ENCODE measurements at regions not wholly inside any gene's neighbourhood (a gene's known extent, or its start where the extent isn't known, plus 50 kb on each side); places are given as distances from the start of the nearest gene placed in this dataset.
A peak's percentile ranks its signal among the peaks of the same experiment; 100 is the strongest.

DNA sequence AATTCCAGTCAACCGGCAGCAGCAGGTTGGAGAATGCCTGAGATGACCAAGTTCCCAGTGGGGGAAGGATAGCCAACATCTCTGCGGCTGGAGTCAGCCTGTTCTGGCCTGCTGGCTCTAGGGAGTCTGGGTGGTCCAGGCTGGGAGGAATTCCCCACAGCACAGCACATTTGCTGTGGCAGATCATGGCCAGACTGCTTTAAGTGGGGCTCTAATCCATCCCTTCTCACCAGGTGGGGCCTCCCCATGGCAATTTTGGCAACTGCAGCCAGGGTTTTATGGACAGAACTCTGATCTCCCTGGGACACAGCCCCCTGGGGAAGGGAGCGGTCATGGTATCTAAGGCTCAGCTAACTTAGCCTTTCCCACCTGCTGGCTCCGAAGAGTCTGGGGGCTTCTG lies 226.1 kb downstream of the DTWD2 start:
- intact Hi-C loops (cut with DNase I) = no loop called here
- H3K4me3 ChIP-seq = no peak overlapping the region
- H3K27me3 ChIP-seq = no peaks in the 10 kb centered on the region
- H3K9me3 ChIP-seq = no peaks in the 10 kb centered on the region
- DNase-seq = no peak
- no peaks in the 10 kb centered on the region for H3K36me3 ChIP-seq
- H3K4me1 ChIP-seq = no peaks in the 10 kb centered on the region
- TF ChIP-seq, protein P1, sequence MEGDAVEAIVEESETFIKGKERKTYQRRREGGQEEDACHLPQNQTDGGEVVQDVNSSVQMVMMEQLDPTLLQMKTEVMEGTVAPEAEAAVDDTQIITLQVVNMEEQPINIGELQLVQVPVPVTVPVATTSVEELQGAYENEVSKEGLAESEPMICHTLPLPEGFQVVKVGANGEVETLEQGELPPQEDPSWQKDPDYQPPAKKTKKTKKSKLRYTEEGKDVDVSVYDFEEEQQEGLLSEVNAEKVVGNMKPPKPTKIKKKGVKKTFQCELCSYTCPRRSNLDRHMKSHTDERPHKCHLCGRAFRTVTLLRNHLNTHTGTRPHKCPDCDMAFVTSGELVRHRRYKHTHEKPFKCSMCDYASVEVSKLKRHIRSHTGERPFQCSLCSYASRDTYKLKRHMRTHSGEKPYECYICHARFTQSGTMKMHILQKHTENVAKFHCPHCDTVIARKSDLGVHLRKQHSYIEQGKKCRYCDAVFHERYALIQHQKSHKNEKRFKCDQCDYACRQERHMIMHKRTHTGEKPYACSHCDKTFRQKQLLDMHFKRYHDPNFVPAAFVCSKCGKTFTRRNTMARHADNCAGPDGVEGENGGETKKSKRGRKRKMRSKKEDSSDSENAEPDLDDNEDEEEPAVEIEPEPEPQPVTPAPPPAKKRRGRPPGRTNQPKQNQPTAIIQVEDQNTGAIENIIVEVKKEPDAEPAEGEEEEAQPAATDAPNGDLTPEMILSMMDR (IDR thresholded peaks at IDR 0.05) = no peak
- no peak for ATAC-seq
- H3K27ac ChIP-seq = no peak overlapping the region

DNA sequence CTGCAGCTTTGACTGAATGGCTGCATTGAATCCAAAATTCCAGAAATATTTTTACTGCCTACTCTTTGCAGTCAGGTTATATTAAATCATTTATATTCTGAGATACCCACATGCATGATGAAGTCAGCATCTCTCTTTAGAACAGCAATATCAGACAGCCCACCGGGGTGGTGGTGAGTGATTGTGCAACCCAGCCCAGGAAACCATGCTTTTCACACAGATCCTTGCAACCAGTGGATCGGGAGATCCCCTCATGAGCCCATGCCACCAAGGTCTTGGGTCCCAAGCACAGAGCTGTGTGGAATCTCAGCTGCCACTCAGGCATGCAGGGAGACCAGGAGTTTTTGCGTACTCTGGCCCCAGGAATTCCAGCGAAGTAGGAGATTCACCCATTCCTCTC lies 226.5 kb downstream of the DTWD2 start:
- ATAC-seq = no peak
- intact Hi-C loops (cut with DNase I) = no loop called here
- Histone ChIP-seq H3K27me3 (no peaks in the 10 kb centered on the region), H3K36me3 (no peaks in the 10 kb centered on the region), H3K9me3 (no peaks in the 10 kb centered on the region), H3K27ac (no peak overlapping the region), H3K4me3 (no peak overlapping the region), H3K4me1 (no peaks in the 10 kb centered on the region)
- DNase-seq = no peak
- TF ChIP-seq, protein P1 (IDR thresholded peaks at IDR 0.05) = no peak

DNA sequence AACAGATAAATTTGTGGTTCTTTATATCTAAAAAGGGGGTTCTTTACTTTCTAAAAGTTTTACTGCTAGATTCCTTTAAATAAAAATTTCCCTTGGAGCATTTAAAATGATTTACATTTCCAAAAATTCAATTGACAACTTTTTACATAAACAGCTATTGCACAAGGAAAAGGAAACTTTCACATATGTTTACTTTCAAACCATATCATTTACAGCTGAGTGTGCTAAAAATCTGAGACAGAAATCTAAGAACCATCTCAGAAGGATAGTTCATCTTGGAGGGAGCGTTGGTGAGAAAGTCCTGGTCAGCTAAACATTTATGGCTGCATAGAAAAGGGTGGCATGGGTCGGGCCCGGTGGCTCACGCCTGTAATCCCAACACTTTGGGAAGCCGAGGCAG lies 235.4 kb downstream of the DTWD2 start:
- Histone ChIP-seq H3K9me3 (no peaks in the 10 kb centered on the region), H3K27ac (no peak overlapping the region), H3K4me1 (no peaks in the 10 kb centered on the region), H3K36me3 (no peaks in the 10 kb centered on the region), H3K27me3 (no peaks in the 10 kb centered on the region), H3K4me3 (no peak overlapping the region)
- intact Hi-C loops (cut with DNase I) = no loop called here
- TF ChIP-seq, protein P1 (IDR thresholded peaks at IDR 0.05) = no peak
- no peak for DNase-seq
- ATAC-seq = no peak

DNA sequence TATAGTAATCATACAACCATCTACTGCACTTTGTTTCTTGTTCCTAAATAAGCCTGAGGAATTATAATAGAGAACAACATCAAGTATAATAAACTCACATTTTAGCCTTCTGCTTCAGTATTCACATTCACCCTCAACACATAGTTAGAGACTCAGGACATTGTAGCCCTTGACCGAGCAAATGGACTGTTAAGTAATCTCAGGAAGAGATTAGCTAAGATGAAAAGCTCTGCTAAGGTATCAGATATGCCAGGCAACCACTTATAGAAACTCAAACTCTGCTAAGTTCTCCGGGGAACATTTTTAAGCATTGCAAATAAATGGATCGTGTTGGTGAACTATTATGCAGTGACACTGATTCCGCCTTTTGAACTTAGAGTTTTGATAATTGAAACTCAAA lies 252.0 kb downstream of the DTWD2 start:
- H3K27me3 ChIP-seq = no peaks in the 10 kb centered on the region
- no peaks in the 10 kb centered on the region for H3K4me1 ChIP-seq
- no peak overlapping the region for H3K27ac ChIP-seq
- H3K36me3 ChIP-seq = no peaks in the 10 kb centered on the region
- H3K4me3 ChIP-seq = no peak overlapping the region
- H3K9me3 ChIP-seq = no peaks in the 10 kb centered on the region
- TF ChIP-seq, protein P1 (IDR thresholded peaks at IDR 0.05) = no peak
- no peak for DNase-seq
- intact Hi-C loops (cut with DNase I) = no loop called here
- peak; percentile 62 for ATAC-seq

DNA sequence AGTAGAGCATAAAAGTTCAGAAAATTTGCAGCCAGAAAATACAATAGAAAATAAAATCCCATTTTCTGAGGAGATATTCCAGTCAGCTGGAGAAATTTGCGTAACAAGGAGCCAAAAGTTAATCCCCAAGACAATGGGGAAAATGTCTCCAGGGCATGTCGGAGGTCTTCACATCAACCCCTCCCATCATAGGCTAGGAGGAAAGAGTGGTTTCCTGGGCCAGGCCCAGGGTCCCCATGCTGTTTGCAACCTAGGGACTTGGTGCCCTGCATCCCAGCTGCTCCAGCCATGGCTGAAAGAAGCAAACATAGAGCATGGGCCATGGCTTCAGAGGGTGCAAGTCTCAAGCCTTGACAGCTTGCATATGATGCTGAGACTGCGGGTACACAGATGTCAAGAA lies 255.0 kb downstream of the DTWD2 start:
- DNase-seq (no peak), ATAC-seq (no peak)
- Histone ChIP-seq H3K27ac (no peak overlapping the region), H3K4me1 (no peaks in the 10 kb centered on the region), H3K27me3 (no peaks in the 10 kb centered on the region), H3K36me3 (no peaks in the 10 kb centered on the region), H3K9me3 (no peaks in the 10 kb centered on the region), H3K4me3 (no peak overlapping the region)
- TF ChIP-seq, protein P1 (IDR thresholded peaks at IDR 0.05) = no peak
- intact Hi-C loops (cut with DNase I) = no loop called here

DNA sequence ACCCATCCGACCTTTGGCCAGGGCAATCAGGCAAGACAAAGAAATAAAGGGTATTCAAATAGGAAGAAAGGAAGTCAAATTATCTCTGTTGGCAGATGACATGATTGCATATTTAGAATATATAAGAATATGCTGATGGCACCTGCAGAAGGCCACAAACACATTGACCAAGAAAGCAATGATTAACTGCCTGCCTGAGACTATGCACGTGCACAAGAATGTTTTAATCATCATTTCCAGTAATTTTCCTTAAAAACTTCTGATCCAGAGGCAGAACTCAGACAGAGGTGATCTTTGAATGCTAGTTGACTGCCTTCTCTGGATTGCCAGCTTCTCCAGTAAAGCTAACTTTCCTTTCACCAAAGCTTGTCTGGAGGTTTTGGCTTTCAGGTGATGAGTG lies 260.2 kb downstream of the DTWD2 start:
- Histone ChIP-seq H3K36me3 (no peaks in the 10 kb centered on the region), H3K4me1 (no peaks in the 10 kb centered on the region), H3K27ac (no peak overlapping the region), H3K4me3 (no peak overlapping the region), H3K27me3 (no peaks in the 10 kb centered on the region), H3K9me3 (no peaks in the 10 kb centered on the region)
- intact Hi-C loops (cut with DNase I) = no loop called here
- ATAC-seq (no peak), DNase-seq (no peak)
- TF ChIP-seq, protein P1 (IDR thresholded peaks at IDR 0.05) = no peak
